AG04450 (cell line): ENCODE measurements at regions not wholly inside any gene's neighbourhood (a gene's known extent, or its start where the extent isn't known, plus 50 kb on each side); places are given as distances from the start of the nearest gene placed in this dataset.
A peak's percentile ranks its signal among the peaks of the same experiment; 100 is the strongest.

ENCODE experiments used
- CTCF ChIA-PET: fragments of 300-600, 350-600 bp; formaldehyde crosslinking; extraction: SDS; loops from one replicate; lab custom pipeline; 2022; ENCODE audit warnings: antibody characterized with exemption, inconsistent platforms; lab: Charles Lee
- POLR2A ChIA-PET: fragments of 350-600 bp; formaldehyde crosslinking; extraction: SDS; loops from one replicate; lab custom pipeline; 2021; ENCODE audit warnings: antibody characterized with exemption, inconsistent platforms; lab: Yijun Ruan, JAX
- DNase-seq: peaks from one replicate; pipeline ENCODE4 v3.0.0-alpha.2; 2011; ENCODE audit warnings: low read depth, low spot score
- H3K27ac ChIP-seq: one replicate; pipeline ENCODE4 v1.5.1; 2012; ENCODE audit warnings: low read depth, low read length, control low read depth
- H3K27me3 ChIP-seq: one replicate; pipeline ENCODE4 v1.6.0; 2012; ENCODE audit warnings: low read length; ENCODE audit not compliant: control insufficient read depth, insufficient read depth
- H3K4me3 ChIP-seq: 2 replicates; pipeline ENCODE4 v1.5.1; 2011; ENCODE audit warnings: mild to moderate bottlenecking, low read depth, low read length, control low read depth
- H3K9me3 ChIP-seq: 2 replicates; pipeline ENCODE4 v1.5.1; 2012; ENCODE audit warnings: low read length; ENCODE audit not compliant: control insufficient read depth, insufficient read depth
- CTCF ChIP-seq: IDR thresholded peaks from 2 replicates; pipeline ENCODE4 v1.5.1; 2011; ENCODE audit warnings: low read depth, low read length, control low read depth, inconsistent platforms

GRCh38 chr18:79611040-79611681, 68.4 kb upstream of the CTDP1 start:
- peaks cover 4% of the 10 kb centered on the region for H3K27me3 ChIP-seq
- H3K27ac ChIP-seq, result no peak overlapping the region
- ChIA-PET POLR2A (no interaction called here), CTCF (no interaction called here)
- H3K4me3 ChIP-seq, result no peak overlapping the region
- DNase-seq, result peak; percentile 34
- no peaks in the 10 kb centered on the region; the same call in 1 of the 2 replicates for H3K9me3 ChIP-seq
- TF ChIP-seq CTCF, result no peak

- Histone ChIP-seq H3K9me3 (peaks cover under 1% of the 10 kb centered on the region; the same call in 1 of the 2 replicates), H3K27me3 (peaks cover 4% of the 10 kb centered on the region), H3K27ac (no peak overlapping the region), H3K4me3 (no peak overlapping the region)
- ChIA-PET CTCF (interaction anchor here (0.5 kb wide), 1 partner anchor 234 kb away, joined by 3 read pairs; no protein-coding TSS in a partner anchor), POLR2A (no interaction called here)
- no peak for TF ChIP-seq CTCF
- no peak for DNase-seq
Measured at GRCh38 chr18:79612291-79613108, 67.1 kb upstream of the CTDP1 start.

GRCh38 chr18:79613186-79613931, 66.2 kb upstream of the CTDP1 start:
- ChIA-PET CTCF (interaction anchor here (0.5 to 0.8 kb wide), 2 partner anchors 222 to 235 kb away, joined by 3 read pairs; no protein-coding TSS in a partner anchor), POLR2A (no interaction called here)
- H3K4me3 ChIP-seq, result no peak overlapping the region
- DNase-seq, result no peak
- H3K27ac ChIP-seq, result no peak overlapping the region
- H3K27me3 ChIP-seq, result peaks cover 4% of the 10 kb centered on the region
- no peak for TF ChIP-seq CTCF
- H3K9me3 ChIP-seq, result peaks cover 8% of the 10 kb centered on the region; the same call in 1 of the 2 replicates

- ChIA-PET CTCF (interaction anchor here (0.5 to 1.0 kb wide), 3 partner anchors 223 to 234 kb away, joined by 3 read pairs; no protein-coding TSS in a partner anchor), POLR2A (interaction anchor here (0.6 kb wide), 1 partner anchor 9 kb away, joined by 4 read pairs; no protein-coding TSS in a partner anchor)
- Histone ChIP-seq H3K27me3 (peaks cover 4% of the 10 kb centered on the region), H3K27ac (no peak overlapping the region), H3K4me3 (no peak overlapping the region), H3K9me3 (peaks cover 8% of the 10 kb centered on the region; the same call in 1 of the 2 replicates)
- TF ChIP-seq CTCF, result no peak
- no peak for DNase-seq
Measured at GRCh38 chr18:79614211-79614955, 65.2 kb upstream of the CTDP1 start.
